CD4-positive, alpha-beta memory T cell (primary cell): ENCODE measurements at regions not wholly inside any gene's neighbourhood (a gene's known extent, or its start where the extent isn't known, plus 50 kb on each side); places are given as distances from the start of the nearest gene placed in this dataset.

Experiments used
- CTCF ChIA-PET: fragments of 350-600 bp; sonication (Branson Sonifier 250); formaldehyde crosslinking; loops from one replicate; lab custom pipeline; 2021; ENCODE audit warnings: inconsistent platforms; ENCODE audit not compliant: partially characterized antibody; lab: Charles Lee
- POLR2A ChIA-PET: fragments of 350-600 bp; sonication (Branson Sonifier 250); formaldehyde crosslinking; loops from one replicate; lab custom pipeline; 2021; ENCODE audit not compliant: partially characterized antibody; lab: Charles Lee
- DNase-seq, 5 donors: peaks; one replicate each; pipeline versions ENCODE4 v3.0.0 to v3.0.0-alpha.2; 2020 to 2022; ENCODE audit warnings: mixed read lengths in 1 of 5
- H3K27ac ChIP-seq: one replicate; pipeline ENCODE4 v1.7.0; 2013; ENCODE audit warnings: low read depth, low read length
- H3K27me3 ChIP-seq: 2 replicates; pipeline ENCODE4 v1.7.0; 2013; ENCODE audit warnings: mild to moderate bottlenecking, low read length, moderate library complexity; ENCODE audit not compliant: insufficient read depth
- H3K36me3 ChIP-seq: 2 replicates; pipeline ENCODE4 v1.7.0; 2013; ENCODE audit warnings: mild to moderate bottlenecking, low read length, moderate library complexity; ENCODE audit not compliant: insufficient read depth
- H3K4me1 ChIP-seq: 2 replicates; pipeline ENCODE4 v1.7.0; 2013; ENCODE audit warnings: mild to moderate bottlenecking, low read length, moderate library complexity; ENCODE audit not compliant: insufficient read depth
- H3K4me3 ChIP-seq, 2 donors: one replicate each; pipeline ENCODE4 v1.7.0; 2013; ENCODE audit warnings: low read length in 2 of 2, mild to moderate bottlenecking in 1 of 2
- H3K9me3 ChIP-seq, 2 donors: one replicate each; pipeline ENCODE4 v1.7.0; 2013; ENCODE audit warnings: low read length in 2 of 2, control low read depth in 1 of 2; ENCODE audit not compliant: control insufficient read depth in 1 of 2
- H3K27ac Mint-ChIP-seq, 7 donors: one replicate each; pipeline ENCODE4 v1.8.0; 2020 to 2021; ENCODE audit warnings: mixed read lengths in 7 of 7, mild to moderate bottlenecking in 6 of 7, inconsistent platforms in 3 of 7, moderate library complexity in 3 of 7
- H3K27me3 Mint-ChIP-seq, 2 donors: one replicate each; pipeline ENCODE4 v1.8.0; 2020 to 2021; ENCODE audit warnings: mixed read lengths in 2 of 2
- H3K36me3 Mint-ChIP-seq, 2 donors: one replicate each; pipeline ENCODE4 v1.8.0; 2020 to 2021; ENCODE audit warnings: mixed read lengths in 2 of 2, inconsistent platforms in 1 of 2, mild to moderate bottlenecking in 1 of 2
- H3K4me1 Mint-ChIP-seq, 4 donors: one replicate each; pipeline ENCODE4 v1.8.0; 2020 to 2021; ENCODE audit warnings: mixed read lengths in 4 of 4, mild to moderate bottlenecking in 1 of 4
- H3K4me3 Mint-ChIP-seq, 8 donors: one replicate each; pipeline ENCODE4 v1.8.0; 2020 to 2021; ENCODE audit warnings: mixed read lengths in 8 of 8, mild to moderate bottlenecking in 7 of 8, moderate library complexity in 6 of 8, inconsistent platforms in 3 of 8
- H3K9me3 Mint-ChIP-seq, 8 donors: one replicate each; pipeline ENCODE4 v1.8.0; 2020 to 2021; ENCODE audit warnings: mixed read lengths in 8 of 8, mild to moderate bottlenecking in 5 of 8, inconsistent platforms in 3 of 8, moderate library complexity in 1 of 8
- intact Hi-C: fragments of 100-400 bp; cut with micrococcal nuclease; formaldehyde crosslinking; loops from one replicate; pipeline ENCODE4 v1.15.1; 2023

DNA sequence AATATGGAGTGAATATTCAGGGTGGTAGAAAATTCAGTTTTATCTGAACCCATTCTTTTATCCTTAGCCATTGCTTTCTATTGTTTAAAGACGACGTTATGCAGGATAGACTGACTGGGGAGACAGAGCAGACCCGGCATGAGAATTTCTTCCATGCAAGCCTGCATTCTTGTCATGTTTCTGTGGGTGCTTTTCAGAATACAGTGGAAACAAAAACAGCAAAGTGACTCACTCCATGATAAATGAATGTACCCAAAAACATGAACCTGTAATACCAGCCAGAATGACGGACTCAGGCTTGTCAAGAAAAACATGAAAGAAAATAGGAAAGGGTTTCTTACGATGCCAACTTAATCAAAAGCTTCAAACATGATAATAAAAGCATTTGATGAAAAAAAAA is 924.0 kb downstream of the EFNB2 start:
- ChIA-PET CTCF (no interaction called here), POLR2A (no interaction called here)
- no peaks in the 10 kb centered on the region for H3K9me3 Mint-ChIP-seq
- no peak for DNase-seq
- Histone ChIP-seq H3K9me3 (no peaks in the 10 kb centered on the region), H3K36me3 (no peaks in the 10 kb centered on the region), H3K27ac (no peak overlapping the region), H3K27me3 (no peaks in the 10 kb centered on the region), H3K4me1 (no peaks in the 10 kb centered on the region), H3K4me3 (no peak overlapping the region)
- no peaks in the 10 kb centered on the region for H3K4me1 Mint-ChIP-seq
- H3K27ac Mint-ChIP-seq, result no peak overlapping the region
- peaks cover 0 to 1% of the 10 kb centered on the region in 2 donors for H3K27me3 Mint-ChIP-seq
- intact Hi-C loops, result no loop called here
- no peaks in the 10 kb centered on the region for H3K36me3 Mint-ChIP-seq
- H3K4me3 Mint-ChIP-seq, result no peak overlapping the region

DNA sequence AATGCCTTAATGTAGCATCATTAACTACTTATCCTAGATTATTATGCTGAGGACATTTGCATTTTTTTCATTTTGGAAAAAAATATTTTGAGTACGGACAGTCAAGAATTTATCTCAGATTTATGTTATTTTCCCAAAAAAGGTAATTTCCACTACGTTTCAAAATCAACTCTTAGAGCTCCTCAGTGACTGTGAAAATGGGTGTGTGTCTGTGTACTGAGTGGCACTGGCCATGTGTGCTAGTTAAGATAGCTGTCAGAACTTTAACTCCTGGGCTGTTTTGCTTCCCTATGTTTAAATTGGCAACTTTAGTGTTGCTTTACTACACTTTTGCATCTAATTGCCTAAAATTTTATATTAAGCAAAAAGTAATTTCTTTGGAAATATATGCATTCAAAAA is 927.4 kb downstream of the EFNB2 start:
- POLR2A ChIA-PET, result no interaction called here
- Mint-ChIP-seq H3K9me3 (peaks cover 0 to 2% (median 0%) of the 10 kb centered on the region in 8 donors), H3K27me3 (peaks cover 0 to 1% of the 10 kb centered on the region in 2 donors), H3K27ac (no peak overlapping the region), H3K4me3 (no peak overlapping the region), H3K36me3 (no peaks in the 10 kb centered on the region), H3K4me1 (no peaks in the 10 kb centered on the region)
- Histone ChIP-seq H3K27me3 (no peaks in the 10 kb centered on the region), H3K4me1 (no peaks in the 10 kb centered on the region), H3K36me3 (no peaks in the 10 kb centered on the region), H3K9me3 (no peaks in the 10 kb centered on the region), H3K4me3 (no peak overlapping the region), H3K27ac (no peak overlapping the region)
- intact Hi-C loops, result no loop called here
- no peak for DNase-seq
- CTCF ChIA-PET, result no interaction called here

DNA sequence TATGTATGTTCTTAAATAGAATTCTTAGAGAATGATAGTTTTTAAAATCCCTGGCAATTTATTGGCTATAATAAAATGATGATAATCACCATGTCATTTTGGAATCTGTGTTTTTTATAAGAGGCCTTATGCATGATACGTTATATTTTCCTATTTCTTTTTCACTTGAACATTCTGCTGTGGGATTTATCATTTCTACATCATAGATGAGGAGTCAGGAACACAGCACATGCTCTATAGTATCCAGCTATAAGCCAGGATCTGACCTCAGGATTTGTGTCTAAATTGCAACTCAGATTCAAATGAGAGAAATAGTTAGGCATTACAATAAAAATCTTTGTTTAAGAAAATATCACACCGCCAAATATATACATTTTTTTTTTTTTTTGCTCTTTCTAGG is 928.0 kb downstream of the EFNB2 start:
- CTCF ChIA-PET, result no interaction called here
- H3K4me1 Mint-ChIP-seq, result no peaks in the 10 kb centered on the region
- H3K4me3 Mint-ChIP-seq, result no peak overlapping the region
- H3K27me3 Mint-ChIP-seq, result peaks cover 0 to 1% of the 10 kb centered on the region in 2 donors
- Histone ChIP-seq H3K36me3 (no peaks in the 10 kb centered on the region), H3K27ac (no peak overlapping the region), H3K9me3 (no peaks in the 10 kb centered on the region), H3K27me3 (no peaks in the 10 kb centered on the region), H3K4me1 (no peaks in the 10 kb centered on the region), H3K4me3 (no peak overlapping the region)
- intact Hi-C loops, result no loop called here
- POLR2A ChIA-PET, result no interaction called here
- no peak overlapping the region for H3K27ac Mint-ChIP-seq
- peaks cover 0 to 5% (median 0%) of the 10 kb centered on the region in 8 donors for H3K9me3 Mint-ChIP-seq
- no peaks in the 10 kb centered on the region for H3K36me3 Mint-ChIP-seq
- no peak for DNase-seq

DNA sequence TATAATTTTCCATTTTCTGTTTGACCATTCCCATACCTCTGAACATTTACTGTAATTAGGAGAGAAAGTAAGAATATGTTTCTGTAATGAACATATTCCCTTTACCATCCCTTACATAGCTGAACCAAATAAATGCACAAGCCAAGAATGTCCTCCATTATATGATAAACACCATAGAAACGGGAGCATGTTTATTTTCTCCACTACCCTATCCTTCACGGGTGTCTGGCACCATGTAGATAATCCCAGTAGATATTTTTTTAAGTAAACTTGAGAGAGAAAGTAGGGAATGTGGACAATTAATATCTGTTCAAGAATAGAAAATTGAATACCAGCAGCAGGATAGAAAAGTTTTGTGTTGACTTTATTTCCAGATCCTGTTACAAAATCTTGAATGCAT is 928.4 kb downstream of the EFNB2 start:
- Mint-ChIP-seq H3K4me1 (no peaks in the 10 kb centered on the region), H3K36me3 (no peaks in the 10 kb centered on the region), H3K4me3 (no peak overlapping the region), H3K9me3 (peaks cover 0 to 5% (median 0%) of the 10 kb centered on the region in 8 donors), H3K27me3 (peaks cover 0 to 1% of the 10 kb centered on the region in 2 donors), H3K27ac (no peak overlapping the region)
- Histone ChIP-seq H3K27ac (no peak overlapping the region), H3K36me3 (no peaks in the 10 kb centered on the region), H3K4me3 (no peak overlapping the region), H3K27me3 (no peaks in the 10 kb centered on the region), H3K9me3 (no peaks in the 10 kb centered on the region), H3K4me1 (no peaks in the 10 kb centered on the region)
- CTCF ChIA-PET, result no interaction called here
- POLR2A ChIA-PET, result no interaction called here
- DNase-seq, result no peak
- intact Hi-C loops, result no loop called here

DNA sequence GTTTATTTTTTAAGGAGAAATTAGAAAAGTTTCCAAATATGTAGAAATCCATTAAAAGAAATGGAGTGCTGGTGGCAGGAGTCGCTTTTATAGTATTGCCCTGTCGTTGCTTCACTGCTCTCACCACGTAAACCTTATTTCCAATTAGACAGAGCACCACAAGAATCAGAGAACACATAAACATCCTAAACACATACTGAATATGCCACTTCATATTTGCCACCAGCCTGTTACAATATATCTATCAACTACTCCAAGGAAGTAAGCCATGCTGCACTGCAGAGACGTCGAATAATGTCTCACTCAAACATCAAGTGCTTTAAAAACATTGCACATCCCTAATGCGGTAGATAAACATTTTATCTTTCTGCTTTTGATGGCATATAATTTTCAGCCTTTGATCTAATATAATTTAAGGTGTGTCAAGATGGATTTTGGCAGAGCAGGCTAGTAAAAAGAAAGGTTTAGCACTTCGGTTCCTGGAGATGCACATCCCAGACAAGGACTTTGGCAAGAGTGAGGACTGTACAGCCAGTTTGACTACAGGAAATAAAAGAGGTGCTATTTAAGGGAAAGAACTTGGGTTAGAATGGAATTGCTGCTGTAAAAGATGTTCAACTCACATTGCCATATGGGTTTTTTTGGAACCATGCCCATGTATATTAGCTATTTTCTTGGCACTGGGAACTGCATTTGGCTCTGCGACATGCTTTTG is 932.3 kb downstream of the EFNB2 start:
- no peak overlapping the region for H3K27ac ChIP-seq
- no peak overlapping the region for H3K4me3 Mint-ChIP-seq
- peaks cover 0 to 5% (median 0%) of the 10 kb centered on the region in 8 donors for H3K9me3 Mint-ChIP-seq
- H3K9me3 ChIP-seq, result no peaks in the 10 kb centered on the region
- no peaks in the 10 kb centered on the region for H3K27me3 Mint-ChIP-seq
- H3K27ac Mint-ChIP-seq, result no peak overlapping the region
- no peaks in the 10 kb centered on the region for H3K4me1 ChIP-seq
- ChIA-PET CTCF (no interaction called here), POLR2A (no interaction called here)
- intact Hi-C loops, result no loop called here
- no peaks in the 10 kb centered on the region for H3K4me1 Mint-ChIP-seq
- H3K36me3 Mint-ChIP-seq, result no peaks in the 10 kb centered on the region
- DNase-seq, result no peak
- no peaks in the 10 kb centered on the region for H3K36me3 ChIP-seq
- no peaks in the 10 kb centered on the region for H3K27me3 ChIP-seq
- no peak overlapping the region for H3K4me3 ChIP-seq

DNA sequence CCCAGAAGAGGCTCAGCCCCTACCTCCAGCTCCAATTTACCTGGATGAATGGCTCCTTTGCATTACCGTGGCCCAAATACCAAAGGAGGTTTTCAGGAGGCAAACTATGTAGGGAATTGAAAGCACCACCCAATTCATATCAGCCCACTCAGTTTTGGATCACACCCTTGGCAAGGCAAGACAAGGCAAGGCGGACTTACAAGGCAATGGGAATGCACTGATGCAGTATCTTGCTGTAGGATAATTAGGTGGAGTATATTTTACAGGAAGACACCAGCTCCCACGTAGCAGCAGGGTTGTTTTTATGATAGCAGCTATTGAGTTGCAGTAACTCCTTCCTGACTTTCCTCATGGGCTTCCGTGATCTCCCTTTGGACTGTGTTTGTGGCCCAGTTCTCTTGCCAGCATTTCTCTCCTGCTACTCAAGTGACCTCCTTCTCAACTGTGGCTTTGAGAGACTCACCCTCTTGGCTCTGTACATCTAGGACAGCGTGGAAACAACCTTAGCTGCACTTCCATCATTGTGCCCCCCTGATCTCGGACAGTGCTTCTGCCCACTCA is 935.9 kb downstream of the EFNB2 start:
- intact Hi-C loops, result no loop called here
- Histone ChIP-seq H3K4me1 (no peaks in the 10 kb centered on the region), H3K27ac (no peak overlapping the region), H3K4me3 (no peak overlapping the region), H3K36me3 (no peaks in the 10 kb centered on the region), H3K27me3 (no peaks in the 10 kb centered on the region), H3K9me3 (no peaks in the 10 kb centered on the region)
- H3K4me3 Mint-ChIP-seq, result no peak overlapping the region
- ChIA-PET POLR2A (no interaction called here), CTCF (interaction anchor here (1.2 kb wide), 1 partner anchor 64 kb away, joined by 4 read pairs; no protein-coding TSS in a partner anchor)
- H3K27ac Mint-ChIP-seq, result peak overlapping the region in 1 of 7 donors; percentile 29
- no peaks in the 10 kb centered on the region for H3K4me1 Mint-ChIP-seq
- peaks cover 0 to 5% (median 0%) of the 10 kb centered on the region in 8 donors for H3K9me3 Mint-ChIP-seq
- no peak for DNase-seq
- no peaks in the 10 kb centered on the region for H3K36me3 Mint-ChIP-seq
- H3K27me3 Mint-ChIP-seq, result no peaks in the 10 kb centered on the region

DNA sequence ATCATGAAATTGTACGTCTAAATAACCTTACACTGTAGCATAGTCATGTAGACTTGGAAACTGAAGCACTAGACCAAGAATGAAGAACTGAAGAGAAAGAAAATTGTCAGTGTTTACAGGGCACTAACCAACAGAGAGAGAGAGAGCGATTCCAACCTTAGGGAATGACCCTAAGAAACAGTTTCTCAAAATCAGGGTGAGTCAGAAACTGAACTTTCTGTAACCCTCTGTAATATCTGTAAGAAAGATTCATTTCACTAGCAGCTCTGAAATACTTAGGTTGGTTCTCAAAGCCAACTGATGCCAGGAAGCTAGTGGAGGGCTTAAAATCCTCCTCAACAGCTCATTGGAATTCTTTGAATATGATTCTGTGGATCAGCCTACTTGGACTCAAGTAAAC is 936.9 kb downstream of the EFNB2 start:
- no peak overlapping the region for H3K4me3 ChIP-seq
- CTCF ChIA-PET, result no interaction called here
- POLR2A ChIA-PET, result no interaction called here
- no peaks in the 10 kb centered on the region for H3K27me3 ChIP-seq
- no peaks in the 10 kb centered on the region for H3K4me1 ChIP-seq
- Mint-ChIP-seq H3K4me1 (no peaks in the 10 kb centered on the region), H3K4me3 (no peak overlapping the region), H3K27ac (no peak overlapping the region), H3K36me3 (no peaks in the 10 kb centered on the region), H3K27me3 (no peaks in the 10 kb centered on the region), H3K9me3 (peaks cover 0 to 5% (median 0%) of the 10 kb centered on the region in 8 donors)
- intact Hi-C loops, result no loop called here
- no peaks in the 10 kb centered on the region for H3K36me3 ChIP-seq
- no peak for DNase-seq
- H3K9me3 ChIP-seq, result no peaks in the 10 kb centered on the region
- no peak overlapping the region for H3K27ac ChIP-seq
